ENCODE measurements at regions not wholly inside any gene's neighbourhood (a gene's known extent, or its start where the extent isn't known, plus 50 kb on each side); places are given as distances from the start of the nearest gene placed in this dataset.
A peak's percentile ranks its signal among the peaks of the same experiment; 100 is the strongest.
"Not testable (repeated sequence)": the region's sequence is repeated elsewhere in the genome, so short reads cannot be mapped to it uniquely, and the experiment has no call there.

- DNase-seq; in situ Hi-C loops (cut with HindIII; ENCODE audit: low pct_ligation_motif_present, low pct_unique_long_range_greater_than_20kb, low sequenced_read_pairs): not testable (repeated sequence)
Measured at GRCh38 chrX:34320424-34320823, 188.3 kb upstream of the FAM47A start.

DNA sequence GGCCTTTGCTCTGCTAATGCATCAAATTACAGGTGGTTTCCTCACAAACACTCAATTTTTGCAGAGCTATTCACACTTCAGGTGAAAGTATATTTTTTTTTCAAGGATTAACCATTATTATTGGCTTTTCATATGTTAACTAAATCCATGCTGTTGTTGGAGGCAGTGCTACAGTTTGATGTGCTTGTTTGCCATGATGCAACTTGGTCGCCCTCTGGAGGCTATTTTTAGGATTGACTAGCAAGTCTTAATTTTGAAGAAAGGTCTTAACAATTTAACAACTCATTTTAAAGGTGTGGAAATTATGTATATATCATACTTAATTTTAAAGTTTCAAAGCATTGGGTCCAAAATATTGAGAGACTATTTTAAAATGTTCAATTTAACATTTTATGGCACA is 168.8 kb upstream of the FAM47A start:
- in situ Hi-C loops (cut with HindIII; ENCODE audit: low pct_ligation_motif_present, low pct_unique_long_range_greater_than_20kb, low sequenced_read_pairs), result no loop called here
- peak; percentile 11 for DNase-seq

DNA sequence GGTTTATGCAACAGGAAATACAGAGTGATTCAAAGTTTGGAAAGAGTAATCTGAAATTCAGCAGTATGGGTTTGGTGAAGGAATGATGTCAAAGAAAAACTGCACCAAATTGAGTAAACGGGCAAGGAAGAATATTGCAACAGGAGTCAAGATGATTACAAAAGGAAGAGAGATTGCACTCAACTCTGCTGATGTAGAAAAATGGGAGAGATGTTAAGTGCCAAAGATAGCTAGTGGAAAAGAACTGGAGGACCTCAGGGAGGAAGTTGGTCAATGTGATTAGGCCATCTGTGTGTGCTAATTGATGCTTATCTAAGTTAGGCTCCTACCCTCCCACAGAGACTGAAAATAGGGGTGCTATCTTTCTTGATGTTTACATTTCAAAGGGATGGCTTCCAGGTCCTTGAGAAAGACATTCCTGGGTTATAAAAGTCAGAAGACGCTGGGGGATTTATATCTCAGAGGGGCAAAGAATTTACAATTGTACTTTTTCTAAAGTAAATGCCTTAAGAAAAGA is 167.4 kb upstream of the FAM47A start:
- in situ Hi-C loops (cut with HindIII; ENCODE audit: low pct_ligation_motif_present, low pct_unique_long_range_greater_than_20kb, low sequenced_read_pairs), result no loop called here
- DNase-seq, result no peak

DNA sequence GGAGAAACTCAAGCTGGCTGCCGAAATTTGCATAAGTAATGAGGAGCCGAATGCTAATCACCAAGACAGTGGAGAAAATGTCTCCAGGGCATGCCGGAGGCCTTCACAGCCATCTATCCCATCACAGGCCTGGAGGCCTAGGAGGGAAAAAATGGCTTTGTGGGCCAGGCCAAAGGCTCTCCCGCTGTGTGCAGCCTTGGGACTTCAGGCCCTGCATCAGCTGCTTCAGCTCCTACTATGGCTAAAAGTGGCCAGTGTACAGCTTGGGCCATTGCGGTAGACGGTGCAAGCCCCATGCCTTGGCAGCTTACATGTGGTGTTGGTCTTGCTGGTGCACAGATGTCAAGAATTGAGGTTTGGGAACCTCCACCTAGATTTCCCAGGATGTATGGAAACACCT is 162.6 kb upstream of the FAM47A start:
- no peak for DNase-seq
- in situ Hi-C loops (cut with HindIII; ENCODE audit: low pct_ligation_motif_present, low pct_unique_long_range_greater_than_20kb, low sequenced_read_pairs), result no loop called here

- in situ Hi-C loops (cut with HindIII; ENCODE audit: low pct_ligation_motif_present, low pct_unique_long_range_greater_than_20kb, low sequenced_read_pairs), result no loop called here
Measured at GRCh38 chrX:34288782-34289181, 156.7 kb upstream of the FAM47A start.

GRCh38 chrX:34279866-34280560 is 147.9 kb upstream of the FAM47A start:
- in situ Hi-C loops (cut with HindIII; ENCODE audit: low pct_ligation_motif_present, low pct_unique_long_range_greater_than_20kb, low sequenced_read_pairs), result no loop called here
- no peak for DNase-seq

More at GRCh38 chrX:34288782-34289181, 156.7 kb upstream of the FAM47A start:
- DNase-seq, result no peak

DNA sequence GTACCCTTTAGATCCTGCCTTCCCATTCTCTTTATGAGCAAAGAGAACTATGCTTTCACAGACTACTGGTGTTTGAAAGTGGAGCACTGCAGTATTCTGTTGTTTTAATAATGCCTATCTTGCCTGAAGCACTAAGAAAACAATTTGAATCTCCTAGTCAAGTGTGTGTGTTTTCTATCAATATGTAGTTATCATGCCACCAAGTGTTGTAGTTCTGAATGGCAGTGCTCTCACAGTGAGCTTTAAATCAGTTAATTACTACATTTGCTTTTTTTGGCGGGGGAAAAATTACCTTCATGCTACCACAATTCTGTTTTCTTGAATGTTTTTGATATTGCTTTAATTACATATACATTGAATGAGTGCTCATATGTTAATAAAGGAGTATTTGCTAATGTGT is 143.6 kb upstream of the FAM47A start:
- DNase-seq, result no peak
- in situ Hi-C loops (cut with HindIII; ENCODE audit: low pct_ligation_motif_present, low pct_unique_long_range_greater_than_20kb, low sequenced_read_pairs), result no loop called here

DNA sequence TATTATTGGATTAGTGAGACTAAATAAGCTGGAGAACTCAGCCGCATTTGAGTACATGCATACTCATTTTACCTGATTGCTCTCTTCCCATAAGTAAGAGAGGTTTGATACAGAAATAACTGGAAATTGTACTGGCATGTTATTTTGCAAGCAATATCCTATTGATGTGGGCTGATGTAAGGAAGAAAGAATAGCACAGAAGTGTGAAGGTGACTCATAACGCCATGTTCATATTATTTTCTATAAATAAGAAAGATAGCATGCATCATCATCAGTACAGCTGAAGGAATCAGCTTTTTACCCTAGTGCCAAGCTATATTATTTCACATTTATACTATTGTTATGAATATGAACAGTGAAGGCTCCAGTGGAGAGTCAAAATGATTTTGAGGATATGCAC is 138.3 kb upstream of the FAM47A start:
- no peak for DNase-seq
- in situ Hi-C loops (cut with HindIII; ENCODE audit: low pct_ligation_motif_present, low pct_unique_long_range_greater_than_20kb, low sequenced_read_pairs), result no loop called here

DNA sequence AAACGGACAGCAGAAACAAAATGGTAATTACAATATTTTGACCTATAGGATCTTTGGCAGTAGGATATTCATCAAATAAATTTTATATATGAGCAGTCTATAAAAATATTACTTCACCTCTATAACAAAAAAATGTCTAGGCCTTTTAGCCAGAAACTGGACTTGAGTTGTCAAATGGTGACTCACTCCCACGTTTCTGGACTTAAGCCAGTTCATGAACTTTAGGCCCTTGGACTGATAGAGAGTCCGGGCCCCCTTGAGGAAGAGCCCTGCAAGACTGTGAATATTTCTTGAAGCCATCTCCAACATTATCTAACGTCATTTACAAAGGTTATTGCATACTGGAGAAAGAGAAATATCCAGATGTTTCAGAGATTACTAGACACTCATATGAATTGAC is 106.8 kb upstream of the FAM47A start:
- no peak for DNase-seq
- in situ Hi-C loops (cut with HindIII; ENCODE audit: low pct_ligation_motif_present, low pct_unique_long_range_greater_than_20kb, low sequenced_read_pairs), result no loop called here

DNA sequence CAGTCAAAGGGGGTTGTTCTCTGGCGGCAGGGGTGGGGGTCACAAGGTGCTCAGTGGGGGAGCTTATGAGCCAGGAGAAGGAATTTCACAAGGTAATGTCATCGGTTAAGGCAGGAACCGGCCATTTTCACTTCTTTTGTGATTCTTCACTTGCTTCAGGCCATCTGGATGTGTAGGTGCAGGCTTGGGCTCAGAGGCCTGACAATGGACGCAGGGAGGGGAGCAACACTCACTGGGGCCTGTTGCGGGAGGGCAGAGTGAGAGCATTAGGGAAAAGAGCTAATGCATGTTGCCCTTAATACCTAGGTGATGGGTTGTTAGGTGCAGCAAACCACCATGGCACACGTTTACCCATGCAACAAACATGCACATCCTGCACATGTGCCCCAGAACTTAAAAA is 98.0 kb upstream of the FAM47A start:
- in situ Hi-C loops (cut with HindIII; ENCODE audit: low pct_ligation_motif_present, low pct_unique_long_range_greater_than_20kb, low sequenced_read_pairs); DNase-seq: not testable (repeated sequence)

GRCh38 chrX:34227804-34228203 is 95.7 kb upstream of the FAM47A start:
- in situ Hi-C loops (cut with HindIII; ENCODE audit: low pct_ligation_motif_present, low pct_unique_long_range_greater_than_20kb, low sequenced_read_pairs), result no loop called here
- no peak for DNase-seq

- in situ Hi-C loops (cut with HindIII; ENCODE audit: low pct_ligation_motif_present, low pct_unique_long_range_greater_than_20kb, low sequenced_read_pairs), result no loop called here
- DNase-seq, result no peak
Measured at GRCh38 chrX:34223574-34223973, 91.5 kb upstream of the FAM47A start.

DNA sequence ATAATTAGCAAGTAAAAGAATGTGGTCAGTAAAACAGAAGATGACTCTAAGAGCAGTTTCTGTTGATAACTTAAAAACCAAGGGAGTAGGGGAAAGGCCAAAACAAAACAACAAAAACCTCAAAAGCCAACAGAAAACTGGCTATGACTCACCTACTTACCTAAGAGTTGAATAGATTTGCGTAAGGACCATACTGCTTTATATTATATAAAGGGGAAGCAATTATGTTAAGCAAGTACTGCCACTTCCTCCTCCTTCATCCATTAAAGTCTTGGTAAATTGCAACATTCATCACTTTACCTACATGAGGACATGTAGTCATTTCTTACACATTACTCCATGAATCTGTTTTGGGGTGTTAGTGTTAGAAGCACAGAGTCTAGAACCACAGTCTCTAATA is 85.9 kb upstream of the FAM47A start:
- no peak for DNase-seq
- in situ Hi-C loops (cut with HindIII; ENCODE audit: low pct_ligation_motif_present, low pct_unique_long_range_greater_than_20kb, low sequenced_read_pairs), result no loop called here

DNA sequence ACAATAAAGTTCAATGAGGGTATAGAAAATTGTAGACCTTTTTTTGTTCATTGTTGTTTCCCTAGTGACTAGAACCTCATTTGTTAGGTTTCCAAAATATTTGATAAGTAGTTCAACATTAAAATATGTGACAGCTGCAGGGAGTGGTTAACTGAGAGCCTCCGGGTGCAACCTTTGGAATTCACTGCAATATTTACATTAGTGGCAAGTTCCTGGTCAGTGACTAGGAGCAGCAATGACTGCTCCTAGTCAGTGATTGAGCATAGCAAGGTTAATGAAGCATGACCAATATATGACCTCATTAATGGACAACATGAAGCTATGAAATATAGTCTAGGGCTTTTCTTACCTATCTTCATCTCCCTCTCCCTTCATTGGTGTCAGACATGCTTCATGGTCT is 65.8 kb upstream of the FAM47A start:
- in situ Hi-C loops (cut with HindIII; ENCODE audit: low pct_ligation_motif_present, low pct_unique_long_range_greater_than_20kb, low sequenced_read_pairs), result no loop called here
- no peak for DNase-seq

All from ACHN (cell line).